ENCODE measurements at regions not wholly inside any gene's neighbourhood (a gene's known extent, or its start where the extent isn't known, plus 50 kb on each side); places are given as distances from the start of the nearest gene placed in this dataset.

DNA sequence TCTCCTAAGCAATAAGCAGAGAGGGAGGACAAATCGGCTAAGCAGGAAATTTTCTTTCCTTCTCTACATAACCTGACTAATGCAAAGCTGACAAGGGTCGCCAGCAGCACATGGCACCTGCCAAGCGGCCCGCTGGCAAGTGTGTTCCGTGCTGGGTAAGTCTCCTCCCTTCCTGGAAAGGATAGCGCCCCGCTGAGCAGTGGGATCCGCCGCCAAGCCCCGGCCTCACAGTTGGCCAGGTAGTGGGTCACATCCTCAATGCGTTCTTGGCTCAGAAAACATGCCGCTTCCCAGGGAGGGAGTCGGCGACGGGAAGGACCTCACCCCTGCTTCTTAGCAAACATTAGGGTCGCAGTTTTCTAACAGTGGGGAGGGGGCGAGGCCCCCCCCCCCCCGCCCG is 488.9 kb upstream of the NUPR2 start:
- TF ChIP-seq EZH2phosphoT487 (IDR thresholded peaks at IDR 0.05; ENCODE audit: insufficient read depth, low read depth): no peak
- no peak for TF ChIP-seq EZH2 (IDR thresholded peaks at IDR 0.05; ENCODE audit: insufficient read depth, poor library complexity, severe bottlenecking)

All from GM23248 (cell line).